H9 (cell line): ENCODE measurements at regions not wholly inside any gene's neighbourhood (a gene's known extent, or its start where the extent isn't known, plus 50 kb on each side); places are given as distances from the start of the nearest gene placed in this dataset.
"Not testable (repeated sequence)": the region's sequence is repeated elsewhere in the genome, so short reads cannot be mapped to it uniquely, and the experiment has no call there.

Source experiments
- DNase-seq: peaks from one replicate; pipeline ENCODE4 v3.0.0-alpha.2; 2017
- H2AFZ ChIP-seq: one replicate; pipeline ENCODE4 v1.6.1; 2013; ENCODE audit warnings: mild to moderate bottlenecking, low read length, control low read depth, moderate library complexity
- H2AK5ac ChIP-seq: 2 replicates; pipeline ENCODE4 v1.6.1; 2013; ENCODE audit warnings: low read length, control low read depth, mixed read lengths; ENCODE audit not compliant: insufficient read length
- H2BK120ac ChIP-seq: one replicate; pipeline ENCODE4 v1.6.1; 2013; ENCODE audit warnings: low read depth, mild to moderate bottlenecking, low read length, control low read depth, inconsistent platforms; ENCODE audit not compliant: poor library complexity, severe bottlenecking
- H2BK12ac ChIP-seq: 2 replicates; pipeline ENCODE4 v1.6.1; 2013; ENCODE audit warnings: low read length, control low read depth, mixed read lengths, low read depth; ENCODE audit not compliant: insufficient read length
- H2BK15ac ChIP-seq: 2 replicates; pipeline ENCODE4 v1.6.1; 2013; ENCODE audit warnings: low read depth, low read length, control low read depth
- H2BK20ac ChIP-seq: one replicate; pipeline ENCODE4 v1.6.1; 2013; ENCODE audit warnings: low read depth, mild to moderate bottlenecking, low read length, control low read depth, inconsistent platforms; ENCODE audit not compliant: poor library complexity, severe bottlenecking
- H2BK5ac ChIP-seq: 2 replicates; pipeline ENCODE4 v1.6.1; 2013; ENCODE audit warnings: low read length, control low read depth, mixed read lengths; ENCODE audit not compliant: insufficient read length
- H3K14ac ChIP-seq: 2 replicates; pipeline ENCODE4 v1.6.1; 2013; ENCODE audit warnings: low read length, control low read depth; ENCODE audit not compliant: insufficient read depth
- H3K18ac ChIP-seq: 2 replicates; pipeline ENCODE4 v1.6.1; 2013; ENCODE audit warnings: low read depth, mild to moderate bottlenecking, mixed read lengths, low read length, control low read depth; ENCODE audit not compliant: insufficient read length
- H3K23ac ChIP-seq: 2 replicates; pipeline ENCODE4 v1.6.1; 2013; ENCODE audit warnings: low read length, control low read depth, mixed read lengths, low read depth; ENCODE audit not compliant: insufficient read length
- H3K23me2 ChIP-seq: 2 replicates; pipeline ENCODE4 v1.6.1; 2013; ENCODE audit warnings: low read depth, mild to moderate bottlenecking, mixed read lengths, low read length, control low read depth; ENCODE audit not compliant: insufficient read length, poor library complexity, severe bottlenecking
- H3K27ac ChIP-seq: 2 replicates; pipeline ENCODE4 v1.5.1; 2013; ENCODE audit warnings: low read length, control low read depth, mixed read lengths, low read depth; ENCODE audit not compliant: insufficient read length
- H3K27me3 ChIP-seq: 2 replicates; pipeline ENCODE4 v1.6.1; 2013; ENCODE audit warnings: low read length, control low read depth, inconsistent platforms; ENCODE audit not compliant: insufficient read depth
- H3K4ac ChIP-seq: 2 replicates; pipeline ENCODE4 v1.6.1; 2013; ENCODE audit warnings: low read depth, mild to moderate bottlenecking, control low read depth, inconsistent platforms, low read length, moderate library complexity
- H3K4me1 ChIP-seq: 2 replicates; pipeline ENCODE4 v1.6.1; 2013; ENCODE audit warnings: low read length, control low read depth, inconsistent platforms; ENCODE audit not compliant: insufficient read depth
- H3K4me2 ChIP-seq: 2 replicates; pipeline ENCODE4 v1.6.1; 2013; ENCODE audit warnings: low read length, control low read depth, mixed read lengths; ENCODE audit not compliant: insufficient read length, insufficient read depth
- H3K56ac ChIP-seq: 2 replicates; pipeline ENCODE4 v1.6.1; 2013; ENCODE audit warnings: low read depth, mild to moderate bottlenecking, mixed read lengths, low read length, control low read depth; ENCODE audit not compliant: insufficient read length
- H3K79me1 ChIP-seq: 2 replicates; pipeline ENCODE4 v1.6.1; 2013; ENCODE audit warnings: low read depth, mild to moderate bottlenecking, moderate library complexity, low read length, control low read depth, inconsistent platforms; ENCODE audit not compliant: insufficient read depth, poor library complexity, severe bottlenecking
- H3K79me2 ChIP-seq: 2 replicates; pipeline ENCODE4 v1.6.1; 2013; ENCODE audit warnings: low read length, control low read depth, inconsistent platforms; ENCODE audit not compliant: insufficient read depth
- H3K9ac ChIP-seq: 2 replicates; pipeline ENCODE4 v1.6.1; 2013; ENCODE audit warnings: low read length, control low read depth, mixed read lengths; ENCODE audit not compliant: insufficient read length; ENCODE audit errors: extremely low read depth
- H3K9me3 ChIP-seq: one replicate; pipeline ENCODE4 v1.6.1; 2013; ENCODE audit warnings: low read depth, low read length, inconsistent platforms; ENCODE audit not compliant: control insufficient read depth
- H3T11ph ChIP-seq: one replicate; pipeline ENCODE4 v1.6.1; 2013; ENCODE audit warnings: mild to moderate bottlenecking, low read length, control low read depth, inconsistent platforms
- H4K20me1 ChIP-seq: one replicate; pipeline ENCODE4 v1.6.1; 2013; ENCODE audit not compliant: control insufficient read depth, insufficient read length, insufficient read depth
- H4K5ac ChIP-seq: 2 replicates; pipeline ENCODE4 v1.6.1; 2013; ENCODE audit warnings: low read depth, mild to moderate bottlenecking, mixed read lengths, low read length, control low read depth; ENCODE audit not compliant: insufficient read length
- H4K8ac ChIP-seq: replicated peaks from 2 replicates; pipeline ENCODE4 v1.6.1; 2013; ENCODE audit warnings: low read length, control low read depth, mixed read lengths, low read depth; ENCODE audit not compliant: insufficient read length
- H4K91ac ChIP-seq: 2 replicates; pipeline ENCODE4 v1.6.1; 2013; ENCODE audit warnings: low read depth, mild to moderate bottlenecking, moderate library complexity, mixed read lengths, low read length, control low read depth; ENCODE audit not compliant: insufficient read length
- H3K27ac Mint-ChIP-seq, 3 experiments: 2 replicates in 2 of 3; 3 replicates in 1 of 3; pipeline ENCODE4 v1.8.0; 2020 to 2021; ENCODE audit warnings: mixed read lengths in 3 of 3, mild to moderate bottlenecking in 1 of 3, moderate library complexity in 1 of 3
- H3K27me3 Mint-ChIP-seq: 2 replicates; pipeline ENCODE4 v1.8.0; 2021; ENCODE audit warnings: low read depth, mild to moderate bottlenecking, moderate library complexity, mixed read lengths
- H3K36me3 Mint-ChIP-seq, 3 experiments: 2 replicates in 2 of 3; 3 replicates in 1 of 3; pipeline ENCODE4 v1.8.0; 2020 to 2021; ENCODE audit warnings: low read depth in 3 of 3, mixed read lengths in 3 of 3; ENCODE audit not compliant: insufficient read depth in 1 of 3
- H3K4me1 Mint-ChIP-seq, 2 experiments: 2 replicates each; pipeline ENCODE4 v1.8.0; 2020; ENCODE audit warnings: mixed read lengths in 2 of 2
- H3K4me3 Mint-ChIP-seq, 2 experiments: 2 replicates in 1 of 2; 3 replicates in 1 of 2; pipeline ENCODE4 v1.8.0; 2020 to 2021; ENCODE audit warnings: mild to moderate bottlenecking in 2 of 2, mixed read lengths in 2 of 2, moderate library complexity in 1 of 2
- H3K9me3 Mint-ChIP-seq, 2 experiments: 2 replicates in 1 of 2; 3 replicates in 1 of 2; pipeline ENCODE4 v1.8.0; 2020; ENCODE audit warnings: mild to moderate bottlenecking in 2 of 2, mixed read lengths in 2 of 2, moderate library complexity in 1 of 2
- WGBS: extraction: QIAGEN DNeasy Blood & Tissue Kit; methylation state at CpG from one replicate; pipeline ENCODE4 v1.1.7; 2013; ENCODE audit warnings: missing lambda C conversion rate, low lambda C conversion rate, mixed read lengths; ENCODE audit not compliant: insufficient read length; ENCODE audit errors: extremely low coverage; 5-methylcytosine and 5-hydroxymethylcytosine counted together
- TF ChIP-seq, protein P1 (sequence below): fragments of 200-600 bp; sonication (generic); conservative IDR thresholded peaks from 3 replicates; pipeline ENCODE4 v1.8.0; 2021; ENCODE audit warnings: antibody characterized with exemption, mild to moderate bottlenecking

DNA sequence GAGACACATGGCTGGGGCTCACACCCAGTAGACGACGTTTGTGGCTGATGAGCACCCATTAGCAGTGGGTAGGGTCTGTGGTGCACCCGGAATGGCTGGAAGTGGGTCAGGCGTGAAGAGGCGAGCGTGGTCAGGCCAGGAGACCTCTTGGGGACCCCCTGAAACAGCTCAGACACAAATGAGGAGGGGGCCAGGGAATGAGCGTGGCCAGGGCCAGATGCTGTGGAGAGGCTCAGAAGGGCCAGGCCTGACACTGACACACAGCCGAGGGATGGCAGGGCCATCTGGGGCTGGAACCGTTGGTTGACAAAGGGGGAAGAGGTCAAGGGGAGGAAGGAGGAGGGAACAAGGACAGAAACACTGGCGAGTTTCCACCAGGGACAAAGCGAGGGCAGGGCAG, 162.8 kb downstream of the SHANK2 start:
- Histone ChIP-seq H2AFZ (no peak overlapping the region), H2BK5ac (no peak overlapping the region), H3K9ac (no peak overlapping the region), H4K5ac (no peak overlapping the region), H3K79me1 (no peaks in the 10 kb centered on the region), H3K56ac (no peak overlapping the region), H3K23me2 (no peaks in the 10 kb centered on the region), H2BK12ac (no peak overlapping the region), H3K9me3 (no peaks in the 10 kb centered on the region), H3T11ph (no peak overlapping the region), H4K8ac (no peak overlapping the region), H3K4me2 (no peak overlapping the region), H3K27me3 (no peaks in the 10 kb centered on the region), H3K4ac (no peak overlapping the region), H3K18ac (no peak overlapping the region), H2AK5ac (no peak overlapping the region), H3K14ac (no peak overlapping the region), H3K4me1 (no peaks in the 10 kb centered on the region), H3K27ac (no peak overlapping the region), H2BK15ac (no peak overlapping the region), H3K23ac (no peak overlapping the region), H4K91ac (no peak overlapping the region), H3K79me2 (no peaks in the 10 kb centered on the region), H4K20me1 (no peaks in the 10 kb centered on the region), H2BK20ac (no peak overlapping the region), H2BK120ac (no peak overlapping the region)
- H3K36me3 Mint-ChIP-seq: peaks cover 20 to 36% (median 32%) of the 10 kb centered on the region in 3 experiments
- no peaks in the 10 kb centered on the region for H3K4me1 Mint-ChIP-seq
- DNase-seq: no peak
- WGBS: no CpG with 5 or more reads among the region's 11 CpGs
- H3K27me3 Mint-ChIP-seq: no peaks in the 10 kb centered on the region
- H3K4me3 Mint-ChIP-seq: no peak overlapping the region
- H3K9me3 Mint-ChIP-seq: no peaks in the 10 kb centered on the region
- TF ChIP-seq, protein P1, sequence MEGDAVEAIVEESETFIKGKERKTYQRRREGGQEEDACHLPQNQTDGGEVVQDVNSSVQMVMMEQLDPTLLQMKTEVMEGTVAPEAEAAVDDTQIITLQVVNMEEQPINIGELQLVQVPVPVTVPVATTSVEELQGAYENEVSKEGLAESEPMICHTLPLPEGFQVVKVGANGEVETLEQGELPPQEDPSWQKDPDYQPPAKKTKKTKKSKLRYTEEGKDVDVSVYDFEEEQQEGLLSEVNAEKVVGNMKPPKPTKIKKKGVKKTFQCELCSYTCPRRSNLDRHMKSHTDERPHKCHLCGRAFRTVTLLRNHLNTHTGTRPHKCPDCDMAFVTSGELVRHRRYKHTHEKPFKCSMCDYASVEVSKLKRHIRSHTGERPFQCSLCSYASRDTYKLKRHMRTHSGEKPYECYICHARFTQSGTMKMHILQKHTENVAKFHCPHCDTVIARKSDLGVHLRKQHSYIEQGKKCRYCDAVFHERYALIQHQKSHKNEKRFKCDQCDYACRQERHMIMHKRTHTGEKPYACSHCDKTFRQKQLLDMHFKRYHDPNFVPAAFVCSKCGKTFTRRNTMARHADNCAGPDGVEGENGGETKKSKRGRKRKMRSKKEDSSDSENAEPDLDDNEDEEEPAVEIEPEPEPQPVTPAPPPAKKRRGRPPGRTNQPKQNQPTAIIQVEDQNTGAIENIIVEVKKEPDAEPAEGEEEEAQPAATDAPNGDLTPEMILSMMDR: no peak
- H3K27ac Mint-ChIP-seq: peak overlapping the region in 1 of 3 experiments; percentile 70; a peak in 1 of 7 replicates

DNA sequence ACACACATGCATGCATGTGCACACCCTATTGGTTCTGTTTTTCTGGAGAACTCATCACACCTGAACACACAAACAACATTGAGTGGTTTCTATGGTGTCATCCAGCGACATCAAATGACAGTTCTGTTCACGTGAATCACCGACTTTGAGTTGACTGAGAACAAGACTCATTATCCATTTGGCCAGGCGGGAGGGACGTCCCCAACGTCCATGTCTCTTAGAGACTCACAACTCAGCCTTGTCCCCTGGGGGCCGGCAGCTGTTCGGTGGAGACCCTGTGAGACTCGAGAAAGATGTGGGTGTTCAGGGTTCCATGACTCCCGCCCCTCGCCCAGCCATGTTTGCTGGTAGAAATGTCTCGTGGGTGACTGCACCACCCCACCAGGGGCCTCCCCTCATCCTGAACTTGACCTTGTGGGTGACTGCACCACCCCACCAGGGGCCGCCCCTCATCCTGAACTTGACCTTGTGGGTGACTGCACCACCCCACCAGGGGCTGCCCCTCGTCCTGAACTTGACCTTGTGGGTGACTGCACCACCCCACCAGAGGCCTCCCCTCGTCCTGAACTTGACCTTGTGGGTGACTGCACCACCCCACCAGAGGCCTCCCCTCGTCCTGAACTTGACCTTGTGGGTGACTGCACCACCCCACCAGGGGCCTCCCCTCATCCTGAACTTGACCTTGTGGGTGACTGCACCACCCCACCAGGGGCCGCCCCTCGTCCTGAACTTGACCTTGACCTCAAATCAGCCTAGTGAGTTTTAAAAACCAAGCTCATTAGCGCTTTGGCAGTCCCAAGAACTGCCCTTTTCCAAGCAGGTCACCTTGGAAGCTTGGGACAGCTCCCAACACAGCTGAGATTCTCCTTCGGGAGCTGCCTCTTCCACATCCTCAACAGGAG, 163.8 kb downstream of the SHANK2 start:
- not testable (repeated sequence) for H4K91ac ChIP-seq, H2AK5ac ChIP-seq, H2BK12ac ChIP-seq, DNase-seq, H2BK120ac ChIP-seq, H3K23ac ChIP-seq, H3K9ac ChIP-seq, H3K4me3 Mint-ChIP-seq, H4K8ac ChIP-seq, H3T11ph ChIP-seq, H3K14ac ChIP-seq, H3K9me3 ChIP-seq, H3K4me1 Mint-ChIP-seq, H3K27me3 Mint-ChIP-seq, H3K9me3 Mint-ChIP-seq, H3K4ac ChIP-seq, H3K56ac ChIP-seq, H3K18ac ChIP-seq, H4K5ac ChIP-seq, H3K4me1 ChIP-seq, H3K27me3 ChIP-seq, H2BK5ac ChIP-seq, H3K79me1 ChIP-seq, H2BK20ac ChIP-seq, H3K27ac ChIP-seq, H2BK15ac ChIP-seq, H2AFZ ChIP-seq, H4K20me1 ChIP-seq, H3K4me2 ChIP-seq, H3K79me2 ChIP-seq, H3K23me2 ChIP-seq, H3K27ac Mint-ChIP-seq
- no CpG with 5 or more reads among the region's 20 CpGs for WGBS
- H3K36me3 Mint-ChIP-seq: peaks cover 16 to 29% (median 22%) of the 10 kb centered on the region in 3 experiments
